HG02870 (cell line): ENCODE measurements at regions not wholly inside any gene's neighbourhood (a gene's known extent, or its start where the extent isn't known, plus 50 kb on each side); places are given as distances from the start of the nearest gene placed in this dataset.
"Not testable (repeated sequence)": the region's sequence is repeated elsewhere in the genome, so short reads cannot be mapped to it uniquely, and the experiment has no call there.

Source experiments
- ATAC-seq: cut with Tn5 transposase; IDR thresholded peaks from one replicate; pipeline ENCODE4 v1.9.1; 2021; ENCODE audit warnings: mild to moderate bottlenecking, moderate library complexity; ENCODE audit not compliant: unreplicated experiment

DNA sequence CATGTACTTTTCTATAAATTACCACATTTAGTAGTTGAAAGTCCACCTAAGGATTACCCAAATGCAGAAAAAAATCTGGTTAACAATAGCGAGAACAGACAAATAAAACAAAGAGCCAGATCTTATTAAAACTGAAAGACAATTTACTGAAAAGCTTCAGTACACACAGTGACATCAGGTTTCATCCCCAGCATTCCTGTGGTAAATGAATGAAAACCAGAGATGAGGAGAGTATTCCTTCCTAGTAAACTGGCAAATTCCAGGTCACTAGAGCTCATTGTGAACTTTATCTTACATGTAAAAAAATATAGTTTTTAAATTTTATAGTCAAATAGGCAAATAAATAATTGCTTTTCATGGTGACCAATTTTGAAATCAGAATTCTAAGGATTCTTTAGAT lies 1290.5 kb downstream of the ADGRL3 start:
- no peak for ATAC-seq

DNA sequence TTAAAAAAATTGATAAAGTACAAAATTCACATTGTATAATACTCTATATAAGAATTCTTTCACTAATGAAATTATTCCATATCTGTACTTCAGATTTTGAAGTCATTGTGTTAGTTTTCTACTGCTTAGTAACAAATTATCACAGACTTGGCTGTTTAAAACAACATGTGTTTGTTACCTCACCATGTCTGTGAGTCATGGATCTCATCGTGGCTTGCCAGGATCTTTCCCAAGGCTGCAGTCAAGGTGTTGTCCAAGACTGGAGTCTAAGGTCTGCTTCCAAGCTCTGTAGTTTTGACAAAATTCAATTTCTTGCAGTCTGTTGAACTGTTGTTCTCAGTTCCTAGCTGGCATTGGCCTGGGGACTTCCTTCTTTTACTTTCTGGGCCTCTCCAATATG lies 1286.9 kb downstream of the ADGRL3 start:
- no peak for ATAC-seq

DNA sequence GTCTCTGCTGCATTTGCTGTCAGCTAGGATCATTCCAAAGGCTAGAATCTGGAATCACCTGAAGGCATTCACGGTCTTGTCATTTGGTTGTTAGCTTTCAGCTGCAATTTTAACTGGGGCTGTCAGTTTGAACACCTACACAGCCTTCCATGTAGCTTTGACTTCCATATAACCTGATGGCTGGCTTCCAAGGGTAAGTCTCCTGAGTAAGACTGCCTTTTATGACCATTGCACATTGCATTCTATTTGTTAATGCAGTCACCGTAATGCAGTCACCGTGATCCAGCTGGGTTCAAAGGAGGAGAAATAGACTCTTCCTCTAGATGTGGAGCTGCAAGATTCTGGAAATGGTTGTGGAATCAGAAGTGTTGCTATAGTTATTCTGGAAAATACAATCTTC lies 1284.2 kb downstream of the ADGRL3 start:
- ATAC-seq, result no peak

DNA sequence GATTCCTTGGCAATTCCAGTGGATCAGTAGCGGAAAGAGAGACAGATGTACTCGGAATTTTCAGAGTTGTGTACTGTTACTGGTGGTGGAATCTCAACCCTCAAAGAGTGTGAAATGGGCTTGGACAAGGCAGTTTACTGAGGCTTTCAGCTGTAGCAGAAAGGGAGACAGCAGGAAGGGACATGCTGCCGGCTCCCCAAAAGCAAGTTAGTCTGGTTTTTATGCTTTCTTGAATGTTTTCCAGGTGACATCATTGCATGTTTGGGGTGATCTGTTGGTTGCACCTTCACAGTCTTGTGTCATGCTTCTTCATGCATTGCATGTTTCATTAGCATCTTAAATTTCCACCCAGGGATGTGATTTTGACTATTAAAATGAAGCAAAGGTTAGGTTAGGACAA lies 1282.2 kb downstream of the ADGRL3 start:
- ATAC-seq, result no peak

DNA sequence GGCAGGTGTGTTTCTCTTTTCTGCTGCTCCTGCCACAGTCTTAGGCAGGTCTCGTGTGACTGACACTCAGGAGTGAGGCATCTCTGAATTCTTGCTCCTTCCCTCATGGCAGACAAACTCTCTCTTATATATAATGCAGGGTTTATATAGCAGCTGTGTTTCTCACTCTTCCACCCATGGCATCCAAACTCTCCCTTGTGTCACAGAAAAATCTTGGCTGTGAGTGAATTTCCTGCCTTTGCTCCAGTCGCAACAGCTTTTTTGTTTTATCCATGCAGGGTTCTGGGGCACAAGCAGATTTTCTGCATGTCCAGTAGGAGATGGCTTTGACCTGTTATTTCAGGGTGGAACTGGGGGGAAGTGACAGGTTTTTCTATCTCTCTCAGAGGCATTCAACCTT lies 1275.5 kb downstream of the ADGRL3 start:
- no peak for ATAC-seq

DNA sequence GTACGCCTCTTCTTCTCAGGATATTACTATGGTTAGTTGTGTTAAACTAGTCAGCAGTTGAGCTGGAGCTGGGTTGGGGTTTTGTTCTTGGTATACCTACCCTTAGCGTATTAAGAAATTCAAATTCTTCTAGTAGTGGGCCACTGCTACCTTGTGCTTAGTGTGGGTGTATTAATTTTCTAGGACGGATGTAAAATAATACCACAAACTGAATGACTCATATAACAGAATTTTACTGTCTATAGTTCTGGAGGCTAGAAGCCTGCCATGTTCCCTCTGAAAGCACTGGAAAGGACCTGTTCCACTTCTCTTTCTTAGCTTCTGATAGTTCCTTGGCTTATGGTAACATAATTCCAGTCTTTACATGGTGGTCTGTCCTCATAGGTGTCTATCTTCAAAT lies 1274.7 kb downstream of the ADGRL3 start:
- no peak for ATAC-seq

DNA sequence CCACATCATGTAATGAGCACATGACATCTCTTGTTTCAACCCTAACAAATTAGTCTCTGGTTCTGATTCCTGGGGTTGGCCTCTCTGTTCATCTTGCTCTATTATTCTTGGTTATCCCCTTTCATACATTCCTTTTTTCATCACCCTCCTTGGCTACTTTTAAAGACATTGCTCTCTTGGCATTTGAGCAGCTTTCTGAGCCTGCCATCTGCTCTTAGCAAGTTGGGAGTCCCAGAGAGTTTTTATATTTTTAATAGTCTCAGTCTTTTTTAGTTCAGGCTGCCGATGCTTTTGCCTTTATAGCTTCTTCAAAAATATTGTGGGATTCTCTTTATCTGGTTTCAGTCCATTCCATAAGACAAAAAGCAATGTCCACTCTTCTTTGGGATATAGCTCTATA lies 1270.9 kb downstream of the ADGRL3 start:
- no peak for ATAC-seq

DNA sequence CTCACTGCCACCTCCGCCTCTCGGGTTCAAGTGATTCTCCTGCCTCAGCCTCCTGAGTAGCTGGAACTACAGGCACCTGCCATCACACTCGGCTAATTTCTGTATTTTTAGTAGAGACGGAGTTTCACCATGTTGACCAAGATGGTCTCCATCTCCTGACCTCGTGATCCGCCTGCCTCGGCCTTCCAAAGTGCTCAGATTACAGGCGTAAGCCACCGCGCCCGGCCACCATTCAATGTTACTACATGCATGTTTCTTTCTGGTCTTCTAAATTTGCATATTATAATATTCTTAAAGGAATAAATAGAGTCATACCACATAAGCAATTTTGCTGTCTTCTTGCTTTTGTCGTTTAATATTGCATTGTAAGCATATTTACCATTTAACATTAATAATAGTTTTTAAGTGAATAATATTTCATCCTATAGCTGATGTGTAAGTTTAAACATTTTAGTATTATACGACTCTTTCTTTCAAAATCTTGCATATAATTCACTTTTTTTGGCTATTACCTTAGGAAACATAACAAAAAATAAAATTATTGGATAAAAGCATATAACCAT lies 1270.4 kb downstream of the ADGRL3 start:
- ATAC-seq, result no peak

DNA sequence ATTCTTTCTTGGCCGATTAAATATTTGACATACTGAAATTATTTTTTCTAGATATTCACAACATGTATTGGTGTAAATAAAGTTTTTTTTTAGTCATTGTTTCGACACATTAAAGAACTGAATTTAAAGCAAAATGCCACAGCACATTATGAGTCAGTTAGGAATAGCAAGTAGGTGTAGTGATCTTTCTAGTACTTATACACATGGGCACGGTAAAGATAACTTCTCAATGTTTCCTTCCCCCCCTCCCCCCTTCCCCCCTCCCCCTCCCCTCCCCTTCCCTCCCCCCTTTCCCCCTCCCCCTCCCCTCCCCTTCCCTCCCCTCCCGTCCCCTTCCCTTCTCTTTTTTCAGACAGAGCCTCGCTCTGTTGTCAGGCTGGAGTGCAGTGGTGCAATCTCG lies 1269.9 kb downstream of the ADGRL3 start:
- ATAC-seq, result no peak

DNA sequence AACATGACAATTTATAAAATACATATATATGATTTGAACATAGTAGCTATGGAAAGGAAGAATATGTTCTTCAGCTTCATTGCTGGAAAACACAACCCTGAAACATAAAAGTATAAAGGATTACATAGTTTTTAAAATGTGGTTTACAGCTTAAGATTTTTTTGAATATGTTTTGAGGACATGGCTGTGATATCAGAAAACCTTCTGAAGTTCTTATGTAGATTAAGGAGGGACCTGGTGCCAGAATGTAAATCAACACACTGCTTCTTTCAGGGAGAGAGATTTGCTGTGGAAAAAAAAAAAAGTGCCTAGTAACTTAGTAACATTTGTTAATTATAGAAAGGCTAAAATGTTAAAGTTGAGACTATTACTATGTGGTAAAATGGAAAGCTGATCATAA lies 1261.8 kb downstream of the ADGRL3 start:
- ATAC-seq, result no peak

DNA sequence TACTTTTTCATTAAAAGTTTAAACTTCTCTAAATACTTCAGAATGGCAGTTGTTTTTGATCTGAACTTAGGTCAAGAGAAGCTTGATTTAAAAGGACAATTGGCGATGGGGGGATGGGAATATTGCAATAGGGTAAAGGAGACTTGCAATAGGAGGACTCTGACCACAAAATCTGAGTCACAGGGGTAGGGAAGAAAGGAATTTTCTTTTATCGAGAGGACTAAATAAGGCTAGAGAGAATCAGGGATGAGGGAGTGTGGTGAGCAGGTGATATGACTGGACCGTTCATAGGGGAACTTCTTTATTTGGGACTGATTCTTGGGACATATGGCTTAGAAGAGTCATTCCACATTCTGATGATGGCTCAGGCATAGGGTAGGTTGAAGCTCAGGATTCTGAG lies 1260.2 kb downstream of the ADGRL3 start:
- no peak for ATAC-seq

DNA sequence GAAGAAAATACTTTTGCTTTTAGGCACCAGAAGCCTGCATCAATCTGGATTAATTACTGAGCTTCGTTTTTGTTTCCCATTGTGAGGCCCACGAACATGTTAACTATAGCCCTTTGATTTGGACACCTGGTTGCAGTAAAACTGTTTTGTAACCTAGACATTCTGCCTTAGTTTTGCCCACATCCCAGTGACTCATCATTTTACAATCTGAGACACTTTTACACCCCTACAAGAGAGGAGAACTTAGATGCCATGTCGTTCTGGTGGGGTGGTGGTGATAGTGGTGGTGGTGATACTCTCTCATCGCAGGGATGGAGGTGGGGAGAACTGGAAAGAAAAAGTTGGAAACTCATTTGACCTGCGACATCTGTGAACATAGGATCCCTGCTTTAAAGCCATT lies 1257.2 kb downstream of the ADGRL3 start:
- ATAC-seq, result no peak

DNA sequence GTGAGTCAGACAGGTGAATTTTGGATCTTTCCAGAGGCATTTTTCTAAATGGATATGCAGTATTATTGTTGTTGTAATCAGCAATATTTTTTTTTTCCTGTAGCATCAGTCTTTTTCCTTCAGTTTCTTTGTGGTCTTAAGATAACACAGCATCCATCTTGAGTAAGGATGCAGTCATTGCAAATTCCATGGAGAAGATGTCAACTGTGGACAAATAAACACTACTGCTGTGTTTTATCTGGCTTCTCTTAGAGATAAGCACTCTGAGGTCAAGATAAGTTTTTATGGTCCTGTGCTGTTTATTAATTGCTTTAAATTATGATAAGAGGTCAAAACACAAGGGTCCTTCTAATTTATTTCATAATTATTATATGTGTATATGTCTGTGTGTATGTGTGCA lies 1255.7 kb downstream of the ADGRL3 start:
- ATAC-seq, result no peak

DNA sequence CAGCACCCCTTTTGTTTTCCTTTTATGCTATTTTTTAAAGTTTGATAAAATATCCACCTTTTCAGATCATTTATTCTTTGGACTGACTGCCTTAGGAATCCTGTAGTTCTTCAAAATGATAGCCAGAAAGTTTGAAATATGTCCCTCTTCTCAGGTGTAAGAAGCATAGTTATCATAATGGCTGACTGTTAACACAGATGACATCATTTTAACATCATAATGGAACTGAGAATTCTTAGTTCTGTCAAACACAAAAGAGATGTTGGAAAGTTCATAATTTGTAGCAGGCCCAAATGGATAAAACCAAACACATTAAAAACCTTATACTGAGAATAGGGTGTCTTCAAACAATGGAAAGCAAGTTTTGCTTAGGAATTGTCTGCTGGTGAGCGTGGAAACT lies 1254.4 kb downstream of the ADGRL3 start:
- ATAC-seq, result no peak

DNA sequence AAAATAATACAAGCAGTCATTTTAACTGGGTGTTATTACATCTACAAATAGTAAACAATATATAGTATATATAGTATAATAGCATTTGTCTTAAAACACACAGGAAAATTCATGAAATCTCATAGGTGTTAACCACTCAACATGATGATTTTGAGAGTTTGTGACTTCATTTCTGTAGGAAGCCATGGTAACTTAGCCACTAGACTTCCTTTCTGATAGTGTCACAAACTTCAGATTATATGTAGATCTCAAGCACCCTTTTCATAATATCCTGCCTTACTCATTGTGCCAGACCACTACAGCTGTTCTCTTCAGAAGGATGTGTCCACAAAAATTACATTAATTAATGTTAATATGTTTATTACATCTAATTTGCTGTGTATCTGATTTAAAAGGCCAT lies 1250.6 kb downstream of the ADGRL3 start:
- ATAC-seq, result no peak

DNA sequence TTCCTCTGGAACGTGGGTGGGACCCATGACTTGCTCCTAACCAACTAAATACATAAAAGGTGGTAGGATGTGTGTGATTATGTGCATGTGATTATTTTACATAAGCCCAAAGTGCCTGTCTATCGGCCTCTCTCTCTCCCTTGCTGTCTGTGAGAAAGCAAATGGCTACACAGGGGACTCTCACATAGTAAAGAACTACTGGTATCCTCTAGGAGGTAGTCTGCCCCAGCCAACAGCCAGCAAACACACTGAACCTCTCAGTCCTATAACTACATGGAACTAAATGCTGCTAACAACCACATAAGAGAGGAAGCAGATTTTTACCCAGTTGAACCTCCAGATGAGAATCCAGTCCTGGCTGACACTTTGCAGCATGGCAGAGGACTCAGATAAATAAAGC lies 1249.4 kb downstream of the ADGRL3 start:
- no peak for ATAC-seq

DNA sequence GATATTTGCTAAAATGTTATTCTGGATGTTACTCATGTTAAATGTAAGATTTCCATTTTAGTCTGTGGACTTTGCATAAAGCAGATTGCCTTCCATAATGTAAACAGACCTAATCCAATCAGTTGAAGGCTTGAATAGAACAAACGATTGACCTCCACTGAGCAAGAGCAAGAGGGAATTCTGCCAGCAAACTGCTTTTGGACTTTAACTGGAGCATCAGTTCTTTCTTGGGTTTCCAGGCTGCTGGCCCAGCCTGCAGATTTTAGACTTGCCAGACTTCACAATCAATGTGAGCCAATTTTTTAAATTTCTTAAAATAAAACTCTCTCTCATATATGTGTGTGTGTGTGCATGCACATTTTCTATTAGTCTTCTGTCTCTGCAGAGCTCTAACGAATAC lies 1248.8 kb downstream of the ADGRL3 start:
- no peak for ATAC-seq

DNA sequence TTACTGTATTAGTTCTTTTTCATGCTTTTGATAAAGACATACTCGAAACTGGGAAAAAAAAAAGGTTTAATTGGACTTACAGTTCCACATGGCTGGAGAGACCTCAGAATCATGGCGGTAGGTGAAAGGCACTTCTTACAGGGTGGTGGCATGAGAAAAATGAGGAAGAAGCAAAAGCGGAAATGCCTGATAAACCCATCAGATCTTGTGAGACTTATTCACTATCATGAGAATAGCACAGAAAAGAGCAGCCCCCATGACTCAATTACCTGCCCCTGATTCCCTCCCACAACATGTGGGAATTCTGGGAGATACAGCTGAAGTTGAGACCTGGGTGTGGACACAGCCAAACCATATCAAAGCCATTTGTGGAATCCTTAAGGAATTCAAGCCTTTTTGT lies 1238.9 kb downstream of the ADGRL3 start:
- no peak for ATAC-seq

DNA sequence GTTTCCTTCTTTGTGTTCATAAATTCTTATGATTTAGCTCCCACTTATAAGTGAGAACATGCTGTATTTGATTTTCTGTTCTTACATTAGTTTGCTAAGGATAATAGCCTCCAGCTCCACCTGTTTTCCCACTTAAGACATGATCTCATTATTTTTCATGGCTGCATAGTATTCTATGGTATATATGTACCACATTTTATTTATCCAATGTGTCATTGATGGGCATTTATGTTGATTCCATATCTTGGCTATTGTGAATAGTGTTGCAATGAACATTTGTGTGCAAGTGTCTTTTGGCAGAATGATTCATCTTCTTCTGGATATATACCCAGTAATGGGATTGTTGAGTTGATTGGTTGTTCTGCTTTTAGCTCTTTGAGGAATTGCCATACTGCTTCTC lies 1234.8 kb downstream of the ADGRL3 start:
- no peak for ATAC-seq

DNA sequence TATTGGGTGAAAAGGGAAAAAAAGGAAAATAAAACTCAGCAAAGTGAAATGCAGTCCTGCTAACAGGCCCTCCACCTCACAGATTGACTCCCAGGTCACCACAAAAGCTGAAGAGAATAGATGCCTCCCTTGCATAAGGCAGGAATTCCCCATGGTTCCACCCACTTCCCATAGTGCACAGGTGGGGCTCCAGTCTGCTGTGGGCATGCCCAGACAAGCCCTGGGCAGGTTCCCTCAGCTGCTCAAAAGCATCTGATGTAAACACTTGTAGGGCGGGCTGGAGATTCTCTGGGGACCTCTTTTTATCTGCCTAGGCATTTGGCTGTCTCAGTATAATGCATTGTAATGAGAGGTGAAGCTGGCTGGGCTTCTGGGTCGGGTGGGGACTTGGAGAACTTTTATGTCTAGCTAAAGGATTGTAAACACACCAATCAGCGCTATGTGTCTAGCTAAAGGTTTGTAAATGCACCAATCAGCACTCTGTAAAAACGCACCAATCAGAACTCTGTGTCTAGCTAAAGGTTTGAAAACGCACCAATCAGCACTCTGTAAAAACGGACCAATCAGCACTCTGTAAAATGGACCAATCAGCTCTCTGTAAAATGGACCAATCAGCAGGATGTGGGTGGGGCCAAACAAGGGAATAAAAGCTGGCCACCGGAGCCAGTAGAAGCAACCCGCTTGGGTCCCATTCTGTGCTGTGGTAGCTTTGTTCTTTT lies 1231.5 kb downstream of the ADGRL3 start:
- ATAC-seq, result not testable (repeated sequence)

DNA sequence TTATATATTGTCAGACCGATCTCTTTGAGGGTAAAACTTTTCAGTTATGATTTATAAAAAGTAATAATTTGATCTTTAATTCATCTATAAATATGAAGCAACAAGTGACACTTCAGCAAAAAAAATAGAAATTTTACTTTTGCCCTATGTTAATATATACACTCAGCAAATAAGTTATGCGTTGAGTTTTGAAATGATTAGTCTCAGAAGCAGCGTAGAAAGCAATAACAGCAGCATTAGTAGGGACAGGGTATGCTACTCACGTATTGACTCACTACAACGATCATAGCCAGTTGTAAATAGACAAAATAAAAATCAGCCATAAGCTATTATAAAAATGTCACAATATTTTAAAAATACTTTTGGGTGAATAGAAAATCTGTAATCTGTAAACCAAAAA lies 1229.2 kb downstream of the ADGRL3 start:
- ATAC-seq, result no peak

DNA sequence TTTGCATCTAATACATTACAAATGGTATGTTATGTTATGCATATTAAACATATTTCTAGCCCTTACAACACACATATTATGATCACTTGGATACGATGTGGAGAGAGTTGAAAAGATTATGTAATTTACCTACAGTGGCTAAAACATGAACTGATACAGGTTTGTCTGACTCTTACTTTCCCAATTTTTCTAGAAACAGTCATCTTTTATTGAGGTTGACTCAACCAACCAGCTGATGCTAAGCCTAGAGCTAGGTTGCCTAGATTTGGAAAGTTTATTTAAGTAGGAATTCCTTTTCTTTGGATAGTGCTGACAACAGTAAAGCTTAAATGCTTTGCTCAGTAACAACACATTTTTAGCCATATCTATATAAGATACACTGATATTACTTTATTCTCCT lies 1215.1 kb downstream of the ADGRL3 start:
- no peak for ATAC-seq

DNA sequence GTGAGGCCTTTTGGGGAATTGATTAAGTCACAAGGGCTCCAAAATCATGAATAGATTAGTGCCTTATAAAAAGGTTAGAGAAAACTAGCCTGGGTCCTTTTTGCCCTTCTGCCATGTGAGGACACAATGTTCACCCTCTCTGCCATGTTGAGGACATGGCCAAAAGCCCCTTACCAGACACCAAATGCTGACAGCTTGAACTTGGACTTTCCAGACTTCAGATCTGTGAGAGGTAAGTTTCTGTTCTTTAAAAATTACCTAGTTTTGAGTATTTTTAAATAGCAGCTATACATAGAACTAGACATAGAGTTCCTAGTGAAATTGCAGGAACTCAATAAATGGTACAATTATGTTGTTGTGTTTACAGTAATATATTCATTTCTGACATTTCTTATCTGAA lies 1214.4 kb downstream of the ADGRL3 start:
- ATAC-seq, result no peak
